ENCODE measurements at regions not wholly inside any gene's neighbourhood (a gene's known extent, or its start where the extent isn't known, plus 50 kb on each side); places are given as distances from the start of the nearest gene placed in this dataset.

DNA sequence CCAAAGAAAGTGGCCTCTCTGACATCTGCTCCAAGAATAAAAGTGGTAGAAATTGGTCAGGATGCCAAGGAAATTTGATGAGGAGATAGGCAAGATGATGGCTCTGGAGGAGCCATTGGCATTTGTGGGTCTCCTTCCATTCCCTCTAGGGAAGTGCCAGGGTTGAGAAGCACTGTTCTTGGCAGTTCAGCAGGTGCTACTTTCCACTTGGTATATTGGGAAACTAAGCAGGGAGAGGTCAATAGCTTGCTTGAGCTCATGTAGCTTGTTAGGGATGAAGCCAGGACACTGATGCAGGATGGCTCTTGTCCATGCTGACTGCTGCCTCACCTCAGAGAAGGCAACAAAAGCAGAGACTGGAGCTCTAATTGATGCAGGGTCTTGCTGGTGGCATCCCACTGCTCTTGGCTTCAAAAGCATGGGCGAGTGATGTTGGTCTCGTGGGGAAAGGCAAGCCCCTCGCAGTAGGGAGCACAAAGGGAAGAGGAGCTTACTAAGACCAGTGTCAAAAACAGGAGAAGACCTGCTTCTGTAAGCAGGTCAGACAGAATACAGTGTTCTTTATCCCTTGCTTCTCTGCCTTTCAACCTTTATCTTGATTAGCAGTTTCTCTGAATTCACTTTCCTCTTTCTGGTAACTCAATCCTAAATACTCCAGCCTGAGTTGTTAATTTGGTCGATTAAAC lies 73.1 kb upstream of the RIPOR2 start:
- TF ChIP-seq, protein P1, sequence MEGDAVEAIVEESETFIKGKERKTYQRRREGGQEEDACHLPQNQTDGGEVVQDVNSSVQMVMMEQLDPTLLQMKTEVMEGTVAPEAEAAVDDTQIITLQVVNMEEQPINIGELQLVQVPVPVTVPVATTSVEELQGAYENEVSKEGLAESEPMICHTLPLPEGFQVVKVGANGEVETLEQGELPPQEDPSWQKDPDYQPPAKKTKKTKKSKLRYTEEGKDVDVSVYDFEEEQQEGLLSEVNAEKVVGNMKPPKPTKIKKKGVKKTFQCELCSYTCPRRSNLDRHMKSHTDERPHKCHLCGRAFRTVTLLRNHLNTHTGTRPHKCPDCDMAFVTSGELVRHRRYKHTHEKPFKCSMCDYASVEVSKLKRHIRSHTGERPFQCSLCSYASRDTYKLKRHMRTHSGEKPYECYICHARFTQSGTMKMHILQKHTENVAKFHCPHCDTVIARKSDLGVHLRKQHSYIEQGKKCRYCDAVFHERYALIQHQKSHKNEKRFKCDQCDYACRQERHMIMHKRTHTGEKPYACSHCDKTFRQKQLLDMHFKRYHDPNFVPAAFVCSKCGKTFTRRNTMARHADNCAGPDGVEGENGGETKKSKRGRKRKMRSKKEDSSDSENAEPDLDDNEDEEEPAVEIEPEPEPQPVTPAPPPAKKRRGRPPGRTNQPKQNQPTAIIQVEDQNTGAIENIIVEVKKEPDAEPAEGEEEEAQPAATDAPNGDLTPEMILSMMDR (conservative IDR thresholded peaks at IDR 0.05; ENCODE audit: low read length): no peak
- no peak for TF ChIP-seq EZH2phosphoT487 (IDR thresholded peaks at IDR 0.05; ENCODE audit: borderline replicate concordance)

All from Loucy (cell line).